ENCODE measurements at regions not wholly inside any gene's neighbourhood (a gene's known extent, or its start where the extent isn't known, plus 50 kb on each side); places are given as distances from the start of the nearest gene placed in this dataset.

DNA sequence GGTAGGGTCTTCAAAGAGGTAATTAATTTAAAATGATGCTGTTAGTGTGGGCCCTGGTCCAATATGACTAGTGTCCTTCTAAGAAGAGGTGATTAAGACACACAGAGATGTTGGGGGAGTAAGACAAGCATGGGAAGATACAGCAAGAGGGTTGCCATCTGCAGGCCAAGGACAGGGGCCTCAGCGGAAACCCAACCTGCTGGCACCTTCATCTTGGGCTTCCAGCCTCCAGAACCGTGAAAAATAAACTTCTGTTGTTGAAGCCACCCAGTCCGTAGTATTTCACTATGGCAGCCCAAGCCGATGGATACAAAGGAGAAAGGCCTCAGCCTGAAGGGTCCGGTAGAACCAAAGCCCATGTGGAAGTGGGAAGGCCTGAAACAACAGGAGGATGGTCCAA lies 161.7 kb upstream of the UBE2E1 start:
- POLR2A ChIA-PET = interaction anchor here (0.6 kb wide), 1 partner anchor 185 kb away, joined by 3 read pairs; no protein-coding TSS in a partner anchor
- no CpG with 5 or more reads among the region's 5 CpGs for WGBS (ENCODE audit: insufficient coverage)
- Histone ChIP-seq H3K27ac (ENCODE audit: low read length in 2 of 2) (no peak overlapping the region), H3K79me2 (ENCODE audit: control insufficient read depth, insufficient read depth, low read length) (no peaks in the 10 kb centered on the region), H3K27me3 (replicated peaks in 1 of 4; ENCODE audit: control extremely low read depth in 1 of 4, control insufficient read depth in 3 of 4, insufficient read depth in 4 of 4, low read length in 3 of 4) (no peaks in the 10 kb centered on the region), H3K4me1 (ENCODE audit: control insufficient read depth in 2 of 2, insufficient read depth in 2 of 2, low read length in 2 of 2) (no peaks in the 10 kb centered on the region), H3K36me3 (replicated peaks in 1 of 2; ENCODE audit: control extremely low read depth in 1 of 2, control insufficient read depth in 1 of 2, extremely low read depth in 1 of 2, insufficient read depth in 2 of 2, low read length in 1 of 2) (no peaks in the 10 kb centered on the region), H3K9me3 (ENCODE audit: control extremely low read depth in 1 of 3, control insufficient read depth in 2 of 3, insufficient read depth in 1 of 3, low read length in 2 of 3) (no peaks in the 10 kb centered on the region), H3K4me2 (replicated peaks; ENCODE audit: low read depth, low read length, poor library complexity, severe bottlenecking) (no peak overlapping the region), H2AFZ (ENCODE audit: insufficient read depth, low read depth, low read length, poor library complexity, severe bottlenecking) (no peak overlapping the region), H3K9ac (ENCODE audit: low read length) (no peak overlapping the region), H4K20me1 (ENCODE audit: control insufficient read depth, insufficient read depth, low read length, poor library complexity, severe bottlenecking) (no peaks in the 10 kb centered on the region), H3K4me3 (ENCODE audit: control extremely low read depth in 1 of 5, extremely low read depth in 1 of 5, insufficient read depth in 1 of 5, low read depth in 2 of 5, low read length in 4 of 5) (no peak overlapping the region)
- ATAC-seq (ENCODE audit: low read depth) (no peak), DNase-seq (no peak)
- Mint-ChIP-seq H3K4me1 (peaks cover under 1% of the 10 kb centered on the region), H3K9me3 (ENCODE audit: insufficient read depth) (no peaks in the 10 kb centered on the region), H3K27me3 (no peaks in the 10 kb centered on the region), H3K4me3 (no peak overlapping the region), H3K27ac (no peak overlapping the region)
- CTCF ChIA-PET = no interaction called here
- TF ChIP-seq, protein P1, sequence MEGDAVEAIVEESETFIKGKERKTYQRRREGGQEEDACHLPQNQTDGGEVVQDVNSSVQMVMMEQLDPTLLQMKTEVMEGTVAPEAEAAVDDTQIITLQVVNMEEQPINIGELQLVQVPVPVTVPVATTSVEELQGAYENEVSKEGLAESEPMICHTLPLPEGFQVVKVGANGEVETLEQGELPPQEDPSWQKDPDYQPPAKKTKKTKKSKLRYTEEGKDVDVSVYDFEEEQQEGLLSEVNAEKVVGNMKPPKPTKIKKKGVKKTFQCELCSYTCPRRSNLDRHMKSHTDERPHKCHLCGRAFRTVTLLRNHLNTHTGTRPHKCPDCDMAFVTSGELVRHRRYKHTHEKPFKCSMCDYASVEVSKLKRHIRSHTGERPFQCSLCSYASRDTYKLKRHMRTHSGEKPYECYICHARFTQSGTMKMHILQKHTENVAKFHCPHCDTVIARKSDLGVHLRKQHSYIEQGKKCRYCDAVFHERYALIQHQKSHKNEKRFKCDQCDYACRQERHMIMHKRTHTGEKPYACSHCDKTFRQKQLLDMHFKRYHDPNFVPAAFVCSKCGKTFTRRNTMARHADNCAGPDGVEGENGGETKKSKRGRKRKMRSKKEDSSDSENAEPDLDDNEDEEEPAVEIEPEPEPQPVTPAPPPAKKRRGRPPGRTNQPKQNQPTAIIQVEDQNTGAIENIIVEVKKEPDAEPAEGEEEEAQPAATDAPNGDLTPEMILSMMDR (IDR thresholded peaks at IDR 0.05) = no peak
- TF ChIP-seq EZH2 (IDR thresholded peaks at IDR 0.05; ENCODE audit: borderline replicate concordance, insufficient read depth, low read depth, low read length, poor library complexity, severe bottlenecking) = no peak
- intact Hi-C loops (cut with micrococcal nuclease) = no loop called here

DNA sequence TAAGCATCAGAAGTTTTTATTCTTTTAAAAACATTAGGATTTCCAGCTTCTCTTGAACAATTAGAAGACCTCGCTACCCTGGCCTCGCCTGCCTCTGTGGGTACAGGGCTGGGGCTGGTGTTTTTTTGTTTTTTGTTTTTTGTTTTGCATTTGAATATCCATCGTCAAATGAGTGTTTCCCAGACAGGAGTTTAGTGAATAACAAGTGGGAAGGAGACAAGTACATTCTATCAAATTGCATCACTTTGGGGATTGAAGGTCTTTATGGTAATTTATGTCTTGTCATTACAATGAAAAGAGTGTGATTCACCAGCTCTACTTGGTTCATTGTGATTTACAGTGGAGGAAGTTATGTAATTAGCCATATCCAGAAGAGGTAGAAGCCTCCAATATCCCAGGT lies 161.1 kb upstream of the UBE2E1 start:
- Mint-ChIP-seq H3K4me1 (peaks cover 1% of the 10 kb centered on the region), H3K27ac (no peak overlapping the region), H3K4me3 (no peak overlapping the region), H3K27me3 (no peaks in the 10 kb centered on the region), H3K9me3 (ENCODE audit: insufficient read depth) (no peaks in the 10 kb centered on the region)
- Histone ChIP-seq H3K4me3 (ENCODE audit: control extremely low read depth in 1 of 5, extremely low read depth in 1 of 5, insufficient read depth in 1 of 5, low read depth in 2 of 5, low read length in 4 of 5) (no peak overlapping the region), H3K36me3 (replicated peaks in 1 of 2; ENCODE audit: control extremely low read depth in 1 of 2, control insufficient read depth in 1 of 2, extremely low read depth in 1 of 2, insufficient read depth in 2 of 2, low read length in 1 of 2) (no peaks in the 10 kb centered on the region), H3K9ac (ENCODE audit: low read length) (no peak overlapping the region), H3K79me2 (ENCODE audit: control insufficient read depth, insufficient read depth, low read length) (no peaks in the 10 kb centered on the region), H3K4me1 (ENCODE audit: control insufficient read depth in 2 of 2, insufficient read depth in 2 of 2, low read length in 2 of 2) (no peaks in the 10 kb centered on the region), H3K4me2 (replicated peaks; ENCODE audit: low read depth, low read length, poor library complexity, severe bottlenecking) (no peak overlapping the region), H3K9me3 (ENCODE audit: control extremely low read depth in 1 of 3, control insufficient read depth in 2 of 3, insufficient read depth in 1 of 3, low read length in 2 of 3) (no peaks in the 10 kb centered on the region), H3K27me3 (replicated peaks in 1 of 4; ENCODE audit: control extremely low read depth in 1 of 4, control insufficient read depth in 3 of 4, insufficient read depth in 4 of 4, low read length in 3 of 4) (no peaks in the 10 kb centered on the region), H4K20me1 (ENCODE audit: control insufficient read depth, insufficient read depth, low read length, poor library complexity, severe bottlenecking) (no peaks in the 10 kb centered on the region), H3K27ac (ENCODE audit: low read length in 2 of 2) (no peak overlapping the region), H2AFZ (ENCODE audit: insufficient read depth, low read depth, low read length, poor library complexity, severe bottlenecking) (no peak overlapping the region)
- POLR2A ChIA-PET = interaction anchor here (0.6 kb wide), 1 partner anchor 184 kb away, joined by 3 read pairs; no protein-coding TSS in a partner anchor
- no peak for TF ChIP-seq EZH2 (IDR thresholded peaks at IDR 0.05; ENCODE audit: borderline replicate concordance, insufficient read depth, low read depth, low read length, poor library complexity, severe bottlenecking)
- TF ChIP-seq, protein P1 (IDR thresholded peaks at IDR 0.05) = no peak
- DNase-seq (no peak), ATAC-seq (ENCODE audit: low read depth) (no peak)
- intact Hi-C loops (cut with micrococcal nuclease) = no loop called here
- 100% methylated on average over 2 of the region's 3 CpGs for WGBS (ENCODE audit: insufficient coverage)
- CTCF ChIA-PET = no interaction called here

Measured in B cell (primary cell).